Common myeloid progenitor, CD34-positive (primary cell): ENCODE measurements at regions not wholly inside any gene's neighbourhood (a gene's known extent, or its start where the extent isn't known, plus 50 kb on each side); places are given as distances from the start of the nearest gene placed in this dataset.

Experiments used
- CTCF ChIA-PET: fragments of 350-600 bp; sonication (Branson Sonifier 250); formaldehyde crosslinking; loops from one replicate; lab custom pipeline; 2021; ENCODE audit warnings: antibody characterized with exemption; lab: Charles Lee
- POLR2A ChIA-PET: fragments of 350-600 bp; sonication (Branson Sonifier 250); formaldehyde crosslinking; loops from one replicate; lab custom pipeline; 2021; ENCODE audit warnings: antibody characterized with exemption; lab: Charles Lee
- DNase-seq, 3 donors: peaks; one replicate each; pipeline versions ENCODE4 v3.0.0 to v3.0.0-alpha.2; 2013
- H3K27ac ChIP-seq, 2 experiments: 1 replicate in 1 of 2; 2 replicates in 1 of 2; pipeline ENCODE4 v1.7.0; 2013; ENCODE audit warnings: inconsistent platforms in 2 of 2, low read length in 2 of 2, mild to moderate bottlenecking in 2 of 2, low read depth in 1 of 2, moderate library complexity in 1 of 2; ENCODE audit not compliant: severe bottlenecking in 2 of 2, insufficient read depth in 1 of 2, poor library complexity in 1 of 2
- H3K27me3 ChIP-seq, 5 experiments: replicated peaks in 2 of 5; 1 replicate in 3 of 5; 2 replicates in 2 of 5; pipeline versions ENCODE4 v1.6.1 to v1.7.0; 2013; ENCODE audit warnings: low read length in 4 of 5, mild to moderate bottlenecking in 2 of 5, moderate library complexity in 2 of 5, inconsistent platforms in 1 of 5; ENCODE audit not compliant: insufficient read depth in 5 of 5, control insufficient read depth in 4 of 5
- H3K36me3 ChIP-seq, 4 experiments: 1 replicate in 2 of 4; 2 replicates in 2 of 4; pipeline versions ENCODE4 v1.6.1 to v1.7.0; 2013; ENCODE audit warnings: low read length in 3 of 4, control low read depth in 1 of 4, mild to moderate bottlenecking in 1 of 4; ENCODE audit not compliant: control insufficient read depth in 4 of 4, insufficient read depth in 4 of 4
- H3K4me1 ChIP-seq, 4 experiments: 1 replicate in 3 of 4; 2 replicates in 1 of 4; pipeline versions ENCODE4 v1.6.1 to v1.7.1; 2013; ENCODE audit warnings: low read length in 3 of 4, mild to moderate bottlenecking in 3 of 4, control low read depth in 1 of 4, inconsistent platforms in 1 of 4, moderate library complexity in 1 of 4; ENCODE audit not compliant: control insufficient read depth in 4 of 4, insufficient read depth in 4 of 4; ENCODE audit errors: control extremely low read depth in 1 of 4
- H3K4me3 ChIP-seq, 7 experiments: 1 replicate in 4 of 7; 2 replicates in 3 of 7; pipeline versions ENCODE4 v1.5.1 to v1.7.0; 2013; ENCODE audit warnings: mild to moderate bottlenecking in 7 of 7, low read length in 6 of 7, moderate library complexity in 6 of 7, inconsistent platforms in 2 of 7, low read depth in 2 of 7, control low read depth in 1 of 7; ENCODE audit not compliant: insufficient read depth in 4 of 7, control insufficient read depth in 1 of 7; ENCODE audit errors: extremely low read depth in 1 of 7
- H3K9me3 ChIP-seq, 5 experiments: 1 replicate in 4 of 5; 2 replicates in 1 of 5; pipeline versions ENCODE4 v1.6.1 to v1.7.1; 2013; ENCODE audit warnings: low read length in 4 of 5, mild to moderate bottlenecking in 2 of 5, inconsistent platforms in 1 of 5, low read depth in 1 of 5, moderate library complexity in 1 of 5; ENCODE audit not compliant: control insufficient read depth in 4 of 5, insufficient read depth in 2 of 5; ENCODE audit errors: control extremely low read depth in 1 of 5
- WGBS: methylation state at CpG from one replicate; pipeline ENCODE4 v1.1.5; 2013; ENCODE audit not compliant: insufficient coverage; 5-methylcytosine and 5-hydroxymethylcytosine counted together

DNA sequence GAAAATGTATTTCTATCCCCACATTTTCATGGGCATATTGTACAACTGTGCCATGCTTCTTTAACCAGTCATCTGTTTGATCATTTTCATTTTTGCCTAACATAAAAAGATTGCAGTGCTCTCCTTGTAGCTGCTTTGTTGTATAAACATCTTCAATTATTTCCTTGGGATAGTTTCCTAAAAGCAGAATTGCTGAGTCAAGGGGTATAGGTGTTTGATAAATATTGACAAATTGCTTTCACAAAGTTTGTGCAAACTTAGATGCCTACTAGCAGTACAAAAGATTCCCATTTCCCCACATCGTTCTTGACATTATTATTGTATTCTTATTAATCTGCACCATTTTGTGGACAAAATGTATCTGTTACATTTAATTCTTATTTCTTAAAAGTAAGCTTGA, 479.6 kb downstream of the FBXO15 start:
- Histone ChIP-seq H3K4me3 (no peak overlapping the region), H3K4me1 (no peaks in the 10 kb centered on the region), H3K9me3 (no peaks in the 10 kb centered on the region), H3K27me3 (no peaks in the 10 kb centered on the region), H3K36me3 (no peaks in the 10 kb centered on the region), H3K27ac (no peak overlapping the region)
- WGBS, result no CpG with 5 or more reads among the region's 1 CpG
- ChIA-PET CTCF (no interaction called here), POLR2A (no interaction called here)
- DNase-seq, result no peak

DNA sequence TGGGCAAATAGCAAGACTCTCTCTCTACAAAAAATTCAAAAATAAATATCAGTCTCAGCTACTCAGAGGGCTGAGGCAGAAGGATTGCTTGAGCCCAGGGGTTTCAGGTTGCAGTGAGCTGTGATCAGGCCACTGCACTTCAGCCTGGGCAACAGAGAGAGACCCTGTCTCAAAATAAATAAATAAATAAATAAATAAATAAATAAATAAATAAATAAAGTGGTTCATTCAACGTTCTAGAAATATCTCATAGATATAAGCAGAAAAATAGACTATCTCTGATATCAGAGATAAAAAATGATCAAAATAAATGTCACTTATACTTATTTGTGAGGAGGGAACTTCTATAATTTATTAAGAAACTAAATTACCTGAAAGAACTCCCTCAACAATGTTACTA, 480.9 kb downstream of the FBXO15 start:
- no CpG with 5 or more reads among the region's 1 CpG for WGBS
- CTCF ChIA-PET, result no interaction called here
- POLR2A ChIA-PET, result no interaction called here
- DNase-seq, result no peak
- H3K4me3 ChIP-seq, result no peak overlapping the region
- no peaks in the 10 kb centered on the region for H3K4me1 ChIP-seq
- no peaks in the 10 kb centered on the region for H3K27me3 ChIP-seq
- H3K9me3 ChIP-seq, result no peaks in the 10 kb centered on the region
- no peak overlapping the region for H3K27ac ChIP-seq
- H3K36me3 ChIP-seq, result no peaks in the 10 kb centered on the region

DNA sequence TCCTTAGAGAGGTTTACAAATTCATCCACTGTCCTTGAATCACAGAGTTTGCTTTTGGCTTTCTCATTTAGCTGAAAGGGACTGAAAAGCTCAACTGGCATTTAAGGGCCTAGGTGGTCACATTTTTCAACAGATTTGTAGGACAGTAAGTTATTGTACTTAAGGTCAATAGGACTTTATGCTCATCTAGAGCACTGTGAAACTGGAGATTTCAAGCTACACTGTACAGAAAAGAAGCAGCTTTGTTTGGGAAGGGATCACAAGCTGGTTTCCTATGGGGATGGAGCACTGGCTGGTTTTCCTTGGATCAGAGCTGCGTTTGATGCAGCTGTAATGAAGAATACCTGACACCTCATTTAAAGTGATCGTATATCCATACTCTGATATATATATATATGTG, 482.7 kb downstream of the FBXO15 start:
- H3K27me3 ChIP-seq, result no peaks in the 10 kb centered on the region
- ChIA-PET POLR2A (interaction anchor here (0.6 kb wide), 1 partner anchor 19 kb away, joined by 3 read pairs; no protein-coding TSS in a partner anchor), CTCF (interaction anchor here (0.7 kb wide), 1 partner anchor 182 kb away, joined by 3 read pairs; no protein-coding TSS in a partner anchor)
- WGBS, result no CpG with 5 or more reads among the region's 2 CpGs
- H3K27ac ChIP-seq, result no peak overlapping the region
- no peaks in the 10 kb centered on the region for H3K9me3 ChIP-seq
- H3K4me3 ChIP-seq, result no peak overlapping the region
- DNase-seq, result no peak
- H3K36me3 ChIP-seq, result no peaks in the 10 kb centered on the region
- H3K4me1 ChIP-seq, result peaks cover 3 to 7% (median 4%) of the 10 kb centered on the region in 4 experiments

DNA sequence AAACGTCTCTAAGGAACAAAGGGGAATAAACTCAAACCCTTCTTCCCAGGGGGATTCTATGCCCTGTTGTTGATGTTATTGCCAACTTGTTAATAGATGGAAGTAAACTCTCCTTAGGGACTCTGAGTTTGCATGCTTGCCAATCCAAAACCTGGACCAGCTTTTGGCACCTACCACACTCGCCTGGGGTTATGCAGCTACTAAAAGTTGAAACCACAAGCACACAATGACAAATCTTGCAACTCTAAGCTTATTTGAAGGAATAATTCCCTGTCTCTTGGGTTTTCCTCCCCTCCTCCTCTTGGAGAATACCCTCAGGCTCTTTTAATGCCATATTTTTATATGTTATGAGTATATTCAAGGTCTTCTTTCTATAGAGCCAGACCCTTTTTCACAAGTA, 484.1 kb downstream of the FBXO15 start:
- ChIA-PET POLR2A (no interaction called here), CTCF (no interaction called here)
- H3K27me3 ChIP-seq, result no peaks in the 10 kb centered on the region
- DNase-seq, result no peak
- no peak overlapping the region for H3K27ac ChIP-seq
- H3K9me3 ChIP-seq, result no peaks in the 10 kb centered on the region
- 89% methylated on average over 1 of the region's 2 CpGs for WGBS
- H3K4me1 ChIP-seq, result peaks cover 3 to 7% (median 4%) of the 10 kb centered on the region in 4 experiments
- no peaks in the 10 kb centered on the region for H3K36me3 ChIP-seq
- H3K4me3 ChIP-seq, result no peak overlapping the region

DNA sequence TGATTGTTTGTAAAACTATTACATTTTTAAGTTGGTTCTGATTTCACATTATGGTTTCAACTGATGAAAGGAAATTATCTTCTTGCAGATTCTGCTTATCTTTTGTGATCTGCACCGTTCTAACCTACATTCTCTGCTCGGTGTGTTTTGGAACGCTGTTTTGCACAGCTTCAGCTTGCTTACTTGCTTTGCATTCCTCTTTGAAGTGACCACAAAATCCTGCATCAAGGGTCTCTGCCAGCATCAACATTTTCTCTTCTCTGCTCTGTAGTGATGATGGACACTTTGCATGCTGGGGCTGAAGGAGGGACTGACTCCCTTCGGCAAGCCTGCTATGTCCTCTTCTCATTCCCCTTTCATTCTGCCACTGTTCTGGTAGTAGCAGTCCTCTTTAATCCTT, 485.2 kb downstream of the FBXO15 start:
- Histone ChIP-seq H3K36me3 (no peaks in the 10 kb centered on the region), H3K9me3 (no peaks in the 10 kb centered on the region), H3K27ac (no peak overlapping the region), H3K4me3 (no peak overlapping the region), H3K4me1 (peaks cover 3 to 7% (median 4%) of the 10 kb centered on the region in 4 experiments), H3K27me3 (no peaks in the 10 kb centered on the region)
- WGBS, result 80% methylated on average over 3 of the region's 4 CpGs
- DNase-seq, result no peak
- CTCF ChIA-PET, result no interaction called here
- POLR2A ChIA-PET, result no interaction called here

DNA sequence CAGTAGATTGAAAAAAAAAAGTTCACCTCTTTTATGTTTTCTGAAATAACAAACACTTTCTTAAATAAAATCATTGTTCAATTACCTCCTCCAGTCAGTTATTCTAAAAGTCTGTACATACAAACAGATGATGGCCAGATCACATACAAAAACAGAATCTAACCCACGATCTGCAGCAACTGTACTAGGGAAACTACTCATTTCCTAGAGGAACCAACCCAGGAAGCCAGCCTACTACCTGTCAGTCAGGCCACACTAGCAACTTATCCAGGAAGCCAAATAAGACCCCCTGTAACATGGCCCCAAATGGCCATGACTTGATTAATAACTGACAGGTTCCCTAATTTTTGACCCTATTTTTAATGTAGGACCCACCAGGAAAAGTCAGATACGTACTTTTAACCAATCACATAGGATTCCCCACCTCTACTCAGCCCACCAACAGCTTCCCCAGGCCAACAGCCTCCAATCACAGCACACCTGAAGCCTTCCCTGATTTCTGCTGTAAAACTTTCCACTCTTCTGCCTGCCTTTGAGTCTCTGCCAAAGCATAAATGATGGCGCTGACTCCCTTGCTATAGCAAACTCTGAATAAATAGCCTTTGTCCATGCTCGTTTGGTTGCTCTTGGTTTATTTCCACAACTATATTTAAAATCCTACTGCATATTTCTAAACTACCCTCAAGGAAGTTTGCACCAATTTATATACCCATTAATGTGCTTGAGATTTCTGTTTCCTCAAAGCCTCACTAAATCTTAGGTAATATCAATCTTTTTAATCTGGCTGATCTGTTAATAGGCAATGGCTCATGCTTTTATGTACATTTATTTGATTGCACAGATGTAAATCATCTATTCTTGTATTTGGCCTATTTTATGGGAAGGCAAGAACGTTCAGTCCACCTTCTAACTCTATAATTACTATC, 486.4 kb downstream of the FBXO15 start:
- Histone ChIP-seq H3K4me3 (no peak overlapping the region), H3K4me1 (peaks cover 3 to 7% (median 4%) of the 10 kb centered on the region in 4 experiments), H3K36me3 (no peaks in the 10 kb centered on the region), H3K9me3 (no peaks in the 10 kb centered on the region), H3K27ac (no peak overlapping the region), H3K27me3 (no peaks in the 10 kb centered on the region)
- WGBS, result 63% methylated on average over 5 of the region's 5 CpGs
- DNase-seq, result no peak
- ChIA-PET CTCF (interaction anchor here (1.1 kb wide), 1 partner anchor 10 kb away, joined by 3 read pairs; no protein-coding TSS in a partner anchor), POLR2A (no interaction called here)

DNA sequence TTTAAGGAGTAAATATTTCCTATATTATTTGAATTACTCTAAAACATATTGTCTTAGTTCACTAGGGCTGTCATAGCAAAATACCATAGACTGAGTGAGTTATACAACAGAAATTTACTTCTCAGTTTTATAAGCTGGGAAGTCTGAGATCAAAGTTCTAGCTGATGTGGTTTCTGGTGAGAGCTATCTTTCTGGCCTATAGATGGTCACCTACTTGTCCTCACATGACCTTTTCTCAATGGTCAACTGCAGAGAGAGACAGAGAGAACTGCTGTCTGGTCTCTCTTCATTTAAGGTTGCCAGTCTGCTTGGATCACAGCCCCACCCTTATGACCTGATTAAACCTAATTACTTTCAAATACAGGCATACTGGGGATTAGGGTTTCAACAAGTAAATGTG, 490.9 kb downstream of the FBXO15 start:
- POLR2A ChIA-PET, result no interaction called here
- Histone ChIP-seq H3K27me3 (no peaks in the 10 kb centered on the region), H3K27ac (no peak overlapping the region)

More for the DNA sequence above, 490.9 kb downstream of the FBXO15 start:
- CTCF ChIA-PET, result no interaction called here
- no peak for DNase-seq
- no peaks in the 10 kb centered on the region for H3K36me3 ChIP-seq
- H3K4me3 ChIP-seq, result no peak overlapping the region
- no peaks in the 10 kb centered on the region for H3K9me3 ChIP-seq
- peaks cover 3 to 7% (median 4%) of the 10 kb centered on the region in 4 experiments for H3K4me1 ChIP-seq
